ENCODE measurements at regions not wholly inside any gene's neighbourhood (a gene's known extent, or its start where the extent isn't known, plus 50 kb on each side); places are given as distances from the start of the nearest gene placed in this dataset.

- no peaks in the 10 kb centered on the region for H3K36me3 Mint-ChIP-seq (ENCODE audit: insufficient read depth, unreplicated experiment)
- peaks cover 6% of the 10 kb centered on the region for H3K4me1 Mint-ChIP-seq (ENCODE audit: low read depth, unreplicated experiment)
- DNase-seq: peak; percentile 62 to 68
- Histone ChIP-seq H3K4me3 (ENCODE audit: low read depth, low read length) (no peak overlapping the region), H3K4me1 (peaks cover 7% of the 10 kb centered on the region), H3K27me3 (replicated peaks; ENCODE audit: control insufficient read depth, insufficient read depth, low read length) (no peaks in the 10 kb centered on the region), H3K9me3 (no peaks in the 10 kb centered on the region), H3K36me3 (ENCODE audit: control insufficient read depth, insufficient read depth, low read length) (no peaks in the 10 kb centered on the region)
- TF ChIP-seq, protein P1, sequence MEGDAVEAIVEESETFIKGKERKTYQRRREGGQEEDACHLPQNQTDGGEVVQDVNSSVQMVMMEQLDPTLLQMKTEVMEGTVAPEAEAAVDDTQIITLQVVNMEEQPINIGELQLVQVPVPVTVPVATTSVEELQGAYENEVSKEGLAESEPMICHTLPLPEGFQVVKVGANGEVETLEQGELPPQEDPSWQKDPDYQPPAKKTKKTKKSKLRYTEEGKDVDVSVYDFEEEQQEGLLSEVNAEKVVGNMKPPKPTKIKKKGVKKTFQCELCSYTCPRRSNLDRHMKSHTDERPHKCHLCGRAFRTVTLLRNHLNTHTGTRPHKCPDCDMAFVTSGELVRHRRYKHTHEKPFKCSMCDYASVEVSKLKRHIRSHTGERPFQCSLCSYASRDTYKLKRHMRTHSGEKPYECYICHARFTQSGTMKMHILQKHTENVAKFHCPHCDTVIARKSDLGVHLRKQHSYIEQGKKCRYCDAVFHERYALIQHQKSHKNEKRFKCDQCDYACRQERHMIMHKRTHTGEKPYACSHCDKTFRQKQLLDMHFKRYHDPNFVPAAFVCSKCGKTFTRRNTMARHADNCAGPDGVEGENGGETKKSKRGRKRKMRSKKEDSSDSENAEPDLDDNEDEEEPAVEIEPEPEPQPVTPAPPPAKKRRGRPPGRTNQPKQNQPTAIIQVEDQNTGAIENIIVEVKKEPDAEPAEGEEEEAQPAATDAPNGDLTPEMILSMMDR (IDR thresholded peaks at IDR 0.05; ENCODE audit: insufficient read depth in 1 of 2, low read depth in 1 of 2, low read length in 1 of 2, severe bottlenecking in 1 of 2, unreplicated experiment in 1 of 2): peak; percentile 60 to 80
- no peak overlapping the region for H3K4me3 Mint-ChIP-seq (ENCODE audit: unreplicated experiment)
- POLR2A ChIA-PET: no interaction called here
- H3K27ac Mint-ChIP-seq (ENCODE audit: unreplicated experiment): no peak overlapping the region
- no TSS peak for BruUV-seq (replicated peaks)
- H3K27me3 Mint-ChIP-seq (ENCODE audit: insufficient read depth, unreplicated experiment): no peaks in the 10 kb centered on the region
- CTCF ChIA-PET: interaction anchor here (0.6 to 1.1 kb wide), 10 partner anchors 10 to 513 kb away, joined by 3 to 11 read pairs (median 3); no protein-coding TSS in a partner anchor
- H3K9me3 Mint-ChIP-seq (ENCODE audit: unreplicated experiment): no peaks in the 10 kb centered on the region
- intact Hi-C loops (cut with micrococcal nuclease; ENCODE audit: unreplicated experiment): loop anchor here (1.0 to 2.0 kb wide), 4 partner anchors 107 to 339 kb away; no protein-coding TSS in a partner anchor
Observed at GRCh38 chr10:64379898-64380297, 858.7 kb downstream of the REEP3 start.

DNA sequence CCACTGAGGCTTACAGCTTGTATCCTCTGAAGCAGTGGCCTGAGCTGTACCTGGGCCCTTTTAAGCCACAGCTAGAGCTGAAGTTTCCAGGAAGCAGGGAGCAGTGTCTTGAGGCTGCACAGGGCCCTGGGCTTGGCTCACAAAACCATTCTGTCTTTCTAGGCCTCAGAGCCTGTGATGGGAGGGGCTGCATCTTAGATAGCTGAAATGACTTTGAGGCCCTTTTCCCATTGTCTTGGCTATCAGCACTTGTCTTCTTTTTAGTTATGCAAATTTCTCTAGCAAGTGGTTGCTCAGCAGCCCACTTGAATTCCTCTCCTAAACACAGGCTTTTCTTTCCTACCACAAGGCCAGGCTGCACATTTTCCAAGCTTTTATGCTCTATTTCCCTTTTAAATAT is 864.2 kb downstream of the REEP3 start:
- no peak overlapping the region for H3K4me3 ChIP-seq (ENCODE audit: low read depth, low read length)
- H3K36me3 ChIP-seq (ENCODE audit: control insufficient read depth, insufficient read depth, low read length): no peaks in the 10 kb centered on the region
- no peaks in the 10 kb centered on the region for H3K36me3 Mint-ChIP-seq (ENCODE audit: insufficient read depth, unreplicated experiment)
- H3K27ac Mint-ChIP-seq (ENCODE audit: unreplicated experiment): no peak overlapping the region
- intact Hi-C loops (cut with micrococcal nuclease; ENCODE audit: unreplicated experiment): no loop called here
- CTCF ChIA-PET: interaction anchor here (1.5 kb wide), 1 partner anchor 9 kb away, joined by 3 read pairs; no protein-coding TSS in a partner anchor
- POLR2A ChIA-PET: no interaction called here
- TF ChIP-seq, protein P1 (IDR thresholded peaks at IDR 0.05; ENCODE audit: insufficient read depth in 1 of 2, low read depth in 1 of 2, low read length in 1 of 2, severe bottlenecking in 1 of 2, unreplicated experiment in 1 of 2): no peak
- no peaks in the 10 kb centered on the region; the same call in 1 of the 2 replicates for H3K4me1 ChIP-seq
- no peaks in the 10 kb centered on the region for H3K4me1 Mint-ChIP-seq (ENCODE audit: low read depth, unreplicated experiment)
- no TSS peak for BruUV-seq (replicated peaks)
- H3K9me3 Mint-ChIP-seq (ENCODE audit: unreplicated experiment): no peaks in the 10 kb centered on the region
- no peak for DNase-seq
- no peaks in the 10 kb centered on the region for H3K9me3 ChIP-seq
- H3K27me3 ChIP-seq (replicated peaks; ENCODE audit: control insufficient read depth, insufficient read depth, low read length): no peaks in the 10 kb centered on the region
- H3K4me3 Mint-ChIP-seq (ENCODE audit: unreplicated experiment): no peak overlapping the region
- H3K27me3 Mint-ChIP-seq (ENCODE audit: insufficient read depth, unreplicated experiment): peaks cover 3% of the 10 kb centered on the region

- Mint-ChIP-seq H3K27me3 (ENCODE audit: insufficient read depth, unreplicated experiment) (peaks cover 3% of the 10 kb centered on the region), H3K27ac (ENCODE audit: unreplicated experiment) (no peak overlapping the region), H3K4me1 (ENCODE audit: low read depth, unreplicated experiment) (peaks cover 14% of the 10 kb centered on the region), H3K36me3 (ENCODE audit: insufficient read depth, unreplicated experiment) (no peaks in the 10 kb centered on the region), H3K9me3 (ENCODE audit: unreplicated experiment) (peaks cover 14% of the 10 kb centered on the region), H3K4me3 (ENCODE audit: unreplicated experiment) (no peak overlapping the region)
- no TSS peak for BruUV-seq (replicated peaks)
- peaks cover 20% of the 10 kb centered on the region for H3K4me1 ChIP-seq
- intact Hi-C loops (cut with micrococcal nuclease; ENCODE audit: unreplicated experiment): no loop called here
- no peaks in the 10 kb centered on the region for H3K9me3 ChIP-seq
- TF ChIP-seq, protein P1 (IDR thresholded peaks at IDR 0.05; ENCODE audit: insufficient read depth in 1 of 2, low read depth in 1 of 2, low read length in 1 of 2, severe bottlenecking in 1 of 2, unreplicated experiment in 1 of 2): no peak
- ChIA-PET POLR2A (no interaction called here), CTCF (interaction anchor here (0.6 kb wide), 1 partner anchor 960 kb away, joined by 6 read pairs; no protein-coding TSS in a partner anchor)
- no peak overlapping the region for H3K4me3 ChIP-seq (ENCODE audit: low read depth, low read length)
- no peaks in the 10 kb centered on the region for H3K36me3 ChIP-seq (ENCODE audit: control insufficient read depth, insufficient read depth, low read length)
- peak in 1 of 2 experiments; percentile 22 for DNase-seq
- no peaks in the 10 kb centered on the region for H3K27me3 ChIP-seq (replicated peaks; ENCODE audit: control insufficient read depth, insufficient read depth, low read length)
Observed at GRCh38 chr10:64394744-64395143, 873.5 kb downstream of the REEP3 start.

Data from Caco-2 (cell line).